ENCODE measurements at regions not wholly inside any gene's neighbourhood (a gene's known extent, or its start where the extent isn't known, plus 50 kb on each side); places are given as distances from the start of the nearest gene placed in this dataset.

GRCh38 chr4:58807843-58808615, 1697.8 kb upstream of the IGFBP7 start:
- no peak for TF ChIP-seq JUN (IDR thresholded peaks at IDR 0.05; ENCODE audit: borderline replicate concordance, insufficient read depth, insufficient read length, low read depth)
- TF ChIP-seq GATA2 (IDR thresholded peaks at IDR 0.05; ENCODE audit: insufficient read depth, insufficient read length, low read depth, low read length), result no peak
- no peak for TF ChIP-seq CTCF (IDR thresholded peaks at IDR 0.05; ENCODE audit: extremely low read depth in 1 of 2, insufficient read depth in 1 of 2, low read depth in 1 of 2, low read length in 2 of 2)
- TF ChIP-seq EZH2 (IDR thresholded peaks at IDR 0.05; ENCODE audit: borderline replicate concordance, low read depth, low read length, severe bottlenecking), result no peak
- TF ChIP-seq MAX (IDR thresholded peaks at IDR 0.05; ENCODE audit: insufficient read depth, insufficient read length), result no peak
- no peak for TF ChIP-seq POLR2AphosphoS5 (IDR thresholded peaks at IDR 0.05; ENCODE audit: insufficient read depth, low read depth, low read length)
- TF ChIP-seq POLR2A (IDR thresholded peaks at IDR 0.05; ENCODE audit: low read depth, low read length), result no peak
- no peak for TF ChIP-seq FOS (IDR thresholded peaks at IDR 0.05; ENCODE audit: borderline replicate concordance, insufficient read depth, low read length)
- TF ChIP-seq MYC (IDR thresholded peaks at IDR 0.05; ENCODE audit: low read depth, low read length), result no peak
- Histone ChIP-seq H4K20me1 (replicated peaks; ENCODE audit: control insufficient read depth, extremely low read depth, insufficient read depth, low read length) (no peaks in the 10 kb centered on the region), H3K4me1 (ENCODE audit: control insufficient read depth, extremely low read depth, insufficient read depth, low read length) (no peaks in the 10 kb centered on the region), H3K36me3 (ENCODE audit: control insufficient read depth in 2 of 2, extremely low read depth in 1 of 2, insufficient read depth in 2 of 2, low read length in 2 of 2) (no peaks in the 10 kb centered on the region), H3K9me1 (replicated peaks; ENCODE audit: control insufficient read depth, extremely low read depth, insufficient read depth, low read length) (no peaks in the 10 kb centered on the region), H3K9me3 (replicated peaks; ENCODE audit: control insufficient read depth, insufficient read depth, low read length) (no peaks in the 10 kb centered on the region), H3K27me3 (ENCODE audit: control insufficient read depth in 2 of 2, insufficient read depth in 2 of 2, low read length in 2 of 2) (no peaks in the 10 kb centered on the region), H3K4me2 (ENCODE audit: insufficient read depth, low read length) (no peak overlapping the region), H3K9ac (replicated peaks; ENCODE audit: extremely low read depth, insufficient read depth, low read length) (no peak overlapping the region), H3K4me3 (replicated peaks in 1 of 3; ENCODE audit: insufficient read depth in 1 of 3, low read depth in 1 of 3, low read length in 3 of 3) (no peak overlapping the region), H3K79me2 (ENCODE audit: control insufficient read depth, insufficient read depth, low read length) (no peaks in the 10 kb centered on the region), H3K27ac (ENCODE audit: insufficient read depth, low read depth, low read length) (no peak overlapping the region), H2AFZ (ENCODE audit: low read depth, low read length) (no peak overlapping the region)
- intact Hi-C loops (cut with micrococcal nuclease) (no loop called here), dilution Hi-C loops (cut with MboI; ENCODE audit: extremely low pct_ligation_motif_present, low sequenced_read_pairs) (no loop called here)
- no TSS peak for BruUV-seq (replicated peaks)
- FAIRE-seq, result no peak
- DNase-seq (ENCODE audit: low read depth, low spot score), result no peak
- ChIA-PET CTCF (no interaction called here), POLR2A (no interaction called here)

All from endothelial cell of umbilical vein (primary cell).